Fibroblast of lung (primary cell): ENCODE measurements at regions not wholly inside any gene's neighbourhood (a gene's known extent, or its start where the extent isn't known, plus 50 kb on each side); places are given as distances from the start of the nearest gene placed in this dataset.

Experiments
- DNase-seq, 2 donors: peaks; one replicate each; pipeline versions ENCODE4 v3.0.0 to v3.0.0-alpha.2; 2010; ENCODE audit warnings: low read depth in 2 of 2
- H2AFZ ChIP-seq: 2 replicates; pipeline ENCODE4 v1.5.1; 2012; ENCODE audit warnings: low read length, control low read depth, inconsistent platforms
- H3K27ac ChIP-seq: 2 replicates; pipeline ENCODE4 v1.5.1; 2011; ENCODE audit warnings: low read length, control low read depth; ENCODE audit not compliant: insufficient read depth
- H3K27me3 ChIP-seq: 2 replicates; pipeline ENCODE4 v1.5.1; 2011; ENCODE audit warnings: mild to moderate bottlenecking, low read length; ENCODE audit not compliant: control insufficient read depth, insufficient read depth
- H3K36me3 ChIP-seq: 2 replicates; pipeline ENCODE4 v1.5.1; 2011; ENCODE audit warnings: low read length; ENCODE audit not compliant: control insufficient read depth, insufficient read depth
- H3K4me1 ChIP-seq: 2 replicates; pipeline ENCODE4 v1.5.1; 2011; ENCODE audit warnings: low read length; ENCODE audit not compliant: control insufficient read depth, insufficient read depth; ENCODE audit errors: extremely low read depth
- H3K4me2 ChIP-seq: 2 replicates; pipeline ENCODE4 v1.5.1; 2011; ENCODE audit warnings: low read length, control low read depth; ENCODE audit not compliant: insufficient read depth; ENCODE audit errors: extremely low read depth
- H3K4me3 ChIP-seq, 4 experiments: fragments of 200-600 bp in 1 of 4; sonication (generic) in 1 of 4; replicated peaks in 1 of 4; 2 replicates each; pipeline ENCODE4 v1.5.1; 2011 to 2016; ENCODE audit warnings: low read length in 4 of 4, low read depth in 3 of 4, mild to moderate bottlenecking in 3 of 4, control low read depth in 2 of 4, inconsistent platforms in 1 of 4, mixed read lengths in 1 of 4; ENCODE audit not compliant: insufficient read depth in 1 of 4; ENCODE audit errors: control extremely low read depth in 1 of 4
- H3K79me2 ChIP-seq: 2 replicates; pipeline ENCODE4 v1.5.1; 2012; ENCODE audit warnings: mild to moderate bottlenecking, low read length, inconsistent platforms; ENCODE audit not compliant: control insufficient read depth, insufficient read depth
- H3K9ac ChIP-seq: 2 replicates; pipeline ENCODE4 v1.5.1; 2011; ENCODE audit warnings: mild to moderate bottlenecking, low read length, control low read depth; ENCODE audit not compliant: insufficient read depth
- H3K9me3 ChIP-seq: 2 replicates; pipeline ENCODE4 v1.5.1; 2012; ENCODE audit warnings: low read depth, low read length; ENCODE audit not compliant: control insufficient read depth, insufficient read depth
- H4K20me1 ChIP-seq: 2 replicates; pipeline ENCODE4 v1.5.1; 2011; ENCODE audit warnings: low read length; ENCODE audit not compliant: control insufficient read depth, insufficient read depth; ENCODE audit errors: extremely low read depth
- EZH2 ChIP-seq: IDR thresholded peaks from 2 replicates; pipeline ENCODE4 v1.5.1; 2012; ENCODE audit warnings: low read length, control low read depth, mild to moderate bottlenecking; ENCODE audit errors: missing control alignments
- TF ChIP-seq, protein P1 (sequence below), 2 donors: IDR thresholded peaks in 1 of 2; conservative IDR thresholded peaks in 1 of 2; 1 replicate in 1 of 2; 2 replicates in 1 of 2; pipeline ENCODE4 v1.5.1; 2011 to 2012; ENCODE audit warnings: low read length in 2 of 2, control low read depth in 1 of 2, inconsistent platforms in 1 of 2, low read depth in 1 of 2, mild to moderate bottlenecking in 1 of 2

DNA sequence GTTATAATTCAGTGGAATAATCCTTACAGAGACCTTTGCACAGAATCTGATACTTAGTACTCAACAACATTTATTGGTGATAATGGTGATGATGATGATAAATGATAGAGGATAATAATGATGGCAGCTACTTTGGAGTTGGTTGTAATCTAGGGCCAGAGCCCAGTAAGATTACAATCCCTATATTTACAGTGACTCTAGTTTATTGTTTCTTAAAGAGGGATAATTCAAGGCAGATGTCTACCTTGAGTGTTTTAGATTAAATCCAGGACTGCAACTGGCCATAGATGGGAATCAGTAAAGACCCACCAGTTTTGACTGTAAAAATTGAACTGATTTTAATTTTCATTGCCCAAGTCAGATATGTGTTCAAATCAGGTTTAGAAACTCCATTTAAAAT is 813.9 kb upstream of the CNTNAP5 start:
- no peaks in the 10 kb centered on the region for H4K20me1 ChIP-seq
- H3K9ac ChIP-seq: no peak overlapping the region
- DNase-seq: no peak
- no peak overlapping the region for H2AFZ ChIP-seq
- TF ChIP-seq, protein P1, sequence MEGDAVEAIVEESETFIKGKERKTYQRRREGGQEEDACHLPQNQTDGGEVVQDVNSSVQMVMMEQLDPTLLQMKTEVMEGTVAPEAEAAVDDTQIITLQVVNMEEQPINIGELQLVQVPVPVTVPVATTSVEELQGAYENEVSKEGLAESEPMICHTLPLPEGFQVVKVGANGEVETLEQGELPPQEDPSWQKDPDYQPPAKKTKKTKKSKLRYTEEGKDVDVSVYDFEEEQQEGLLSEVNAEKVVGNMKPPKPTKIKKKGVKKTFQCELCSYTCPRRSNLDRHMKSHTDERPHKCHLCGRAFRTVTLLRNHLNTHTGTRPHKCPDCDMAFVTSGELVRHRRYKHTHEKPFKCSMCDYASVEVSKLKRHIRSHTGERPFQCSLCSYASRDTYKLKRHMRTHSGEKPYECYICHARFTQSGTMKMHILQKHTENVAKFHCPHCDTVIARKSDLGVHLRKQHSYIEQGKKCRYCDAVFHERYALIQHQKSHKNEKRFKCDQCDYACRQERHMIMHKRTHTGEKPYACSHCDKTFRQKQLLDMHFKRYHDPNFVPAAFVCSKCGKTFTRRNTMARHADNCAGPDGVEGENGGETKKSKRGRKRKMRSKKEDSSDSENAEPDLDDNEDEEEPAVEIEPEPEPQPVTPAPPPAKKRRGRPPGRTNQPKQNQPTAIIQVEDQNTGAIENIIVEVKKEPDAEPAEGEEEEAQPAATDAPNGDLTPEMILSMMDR (conservative IDR thresholded peaks at IDR 0.05 in 1 of 2, IDR thresholded peaks at IDR 0.05 in 1 of 2; ENCODE audit: low read depth in 1 of 2, low read length in 2 of 2): no peak
- no peak for TF ChIP-seq EZH2
- H3K9me3 ChIP-seq: no peaks in the 10 kb centered on the region
- no peak overlapping the region for H3K27ac ChIP-seq
- no peak overlapping the region for H3K4me3 ChIP-seq
- no peak overlapping the region for H3K4me2 ChIP-seq
- H3K27me3 ChIP-seq: no peaks in the 10 kb centered on the region
- H3K36me3 ChIP-seq: no peaks in the 10 kb centered on the region
- no peaks in the 10 kb centered on the region for H3K4me1 ChIP-seq
- no peaks in the 10 kb centered on the region for H3K79me2 ChIP-seq

DNA sequence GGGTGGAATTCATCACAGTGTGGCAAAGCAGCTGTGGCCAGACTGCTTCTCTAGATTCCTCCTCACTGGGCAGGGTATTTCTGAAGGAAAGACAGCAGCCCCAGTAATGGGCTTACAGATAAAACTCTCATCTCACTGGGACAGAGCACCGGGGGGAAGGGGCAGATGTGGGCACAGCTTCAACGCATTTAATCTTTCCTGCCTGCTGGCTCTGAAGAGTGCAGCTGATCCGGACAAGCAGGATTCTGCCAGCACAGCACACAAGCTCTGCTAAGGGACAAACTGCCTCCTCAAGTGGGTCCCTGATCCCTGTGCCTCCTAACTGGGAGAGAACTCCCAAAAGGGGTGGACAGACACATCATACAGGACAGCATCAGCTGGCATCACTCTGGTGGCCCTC is 779.9 kb upstream of the CNTNAP5 start:
- Histone ChIP-seq H3K9me3 (no peaks in the 10 kb centered on the region), H2AFZ (no peak overlapping the region), H3K4me3 (no peak overlapping the region), H3K27ac (no peak overlapping the region), H4K20me1 (no peaks in the 10 kb centered on the region), H3K4me1 (no peaks in the 10 kb centered on the region), H3K79me2 (no peaks in the 10 kb centered on the region), H3K9ac (no peak overlapping the region), H3K27me3 (no peaks in the 10 kb centered on the region), H3K4me2 (no peak overlapping the region), H3K36me3 (no peaks in the 10 kb centered on the region)
- no peak for DNase-seq
- TF ChIP-seq EZH2: no peak
- TF ChIP-seq, protein P1 (conservative IDR thresholded peaks at IDR 0.05 in 1 of 2, IDR thresholded peaks at IDR 0.05 in 1 of 2; ENCODE audit: low read depth in 1 of 2, low read length in 2 of 2): no peak

DNA sequence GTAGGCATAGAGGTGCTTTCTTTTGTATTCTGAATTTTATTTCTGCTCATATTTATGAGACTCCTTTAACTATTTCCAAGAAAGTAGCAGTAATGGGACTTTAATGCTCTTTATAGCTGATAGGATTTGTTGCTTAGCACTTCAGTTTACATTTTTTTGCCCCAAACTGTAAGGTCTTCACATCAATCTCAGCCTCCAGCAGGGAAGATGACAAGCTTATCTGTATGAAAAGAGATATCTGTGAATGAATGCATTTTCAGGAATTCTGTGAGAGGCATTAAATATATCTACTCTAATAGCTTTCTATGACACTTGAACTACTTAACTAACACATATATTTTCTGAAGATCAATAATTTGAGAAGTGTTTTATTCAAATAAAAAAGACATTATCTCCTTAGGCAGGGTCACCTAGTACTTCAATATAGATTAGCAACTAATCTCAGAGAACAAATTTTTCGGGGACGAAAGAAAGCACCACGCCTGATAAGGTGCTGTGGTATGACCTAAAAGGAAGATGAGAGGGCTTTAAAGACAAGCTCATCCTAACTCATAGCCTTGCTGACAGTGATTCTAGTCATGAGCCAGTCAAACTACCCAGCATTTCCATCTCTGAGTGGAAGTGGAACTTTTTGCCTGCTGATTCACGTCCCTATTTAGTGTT is 766.1 kb upstream of the CNTNAP5 start:
- Histone ChIP-seq H3K36me3 (no peaks in the 10 kb centered on the region), H3K4me1 (no peaks in the 10 kb centered on the region), H3K27ac (no peak overlapping the region), H3K4me3 (no peak overlapping the region), H3K79me2 (no peaks in the 10 kb centered on the region), H3K4me2 (no peak overlapping the region), H4K20me1 (no peaks in the 10 kb centered on the region), H3K9me3 (no peaks in the 10 kb centered on the region), H3K27me3 (no peaks in the 10 kb centered on the region), H3K9ac (no peak overlapping the region), H2AFZ (no peak overlapping the region)
- no peak for TF ChIP-seq EZH2
- TF ChIP-seq, protein P1 (conservative IDR thresholded peaks at IDR 0.05 in 1 of 2, IDR thresholded peaks at IDR 0.05 in 1 of 2; ENCODE audit: low read depth in 1 of 2, low read length in 2 of 2): no peak
- no peak for DNase-seq
